ENCODE measurements at regions not wholly inside any gene's neighbourhood (a gene's known extent, or its start where the extent isn't known, plus 50 kb on each side); places are given as distances from the start of the nearest gene placed in this dataset.

DNA sequence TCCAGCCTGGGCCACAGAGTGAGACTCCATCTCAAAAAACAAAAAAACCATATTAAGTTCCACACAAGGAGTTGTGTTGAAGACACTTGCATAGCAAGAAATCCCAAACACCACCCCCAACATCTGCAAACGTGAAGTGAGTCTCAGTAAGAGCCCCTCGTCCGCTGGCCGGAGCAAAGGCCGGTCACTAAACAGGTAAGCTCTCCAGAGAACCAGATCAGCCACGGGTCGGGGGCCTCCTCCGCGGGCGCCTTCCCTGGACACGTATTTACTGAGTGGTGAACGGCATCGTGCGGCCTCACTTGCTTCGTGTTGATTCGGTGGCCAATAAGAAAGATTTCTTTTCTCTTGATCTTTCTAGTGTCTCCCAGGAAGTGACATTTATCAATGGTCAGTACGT is 93.6 kb downstream of the MRPL36 start:
- no peak overlapping the region for H3K4me3 ChIP-seq (ENCODE audit: low read depth in 1 of 3, low read length in 3 of 3)
- peaks cover 0 to 6% (median 0%) of the 10 kb centered on the region in 3 donors for H3K4me1 ChIP-seq (ENCODE audit: control insufficient read depth in 3 of 3, insufficient read depth in 2 of 3, low read depth in 1 of 3, low read length in 2 of 3)
- H3K27ac ChIP-seq (ENCODE audit: low read depth in 1 of 3, low read length in 2 of 3), result no peak overlapping the region
- no peak for DNase-seq
- H3K27me3 ChIP-seq (ENCODE audit: control insufficient read depth in 3 of 3, insufficient read depth in 3 of 3, low read length in 3 of 3), result peaks cover 0 to 5% (median 0%) of the 10 kb centered on the region in 3 donors
- FAIRE-seq, result no peak
- WGBS, 3 donors, result 90 to 93% (median 90%) methylated on average over 17 of the region's 17 CpGs
- no peaks in the 10 kb centered on the region for H3K36me3 ChIP-seq (ENCODE audit: control insufficient read depth in 3 of 3, insufficient read depth in 2 of 3, low read depth in 1 of 3, low read length in 3 of 3)
- H3K9me3 ChIP-seq (ENCODE audit: control insufficient read depth in 2 of 2, insufficient read depth in 1 of 2, low read depth in 1 of 2, low read length in 1 of 2), result no peaks in the 10 kb centered on the region

DNA sequence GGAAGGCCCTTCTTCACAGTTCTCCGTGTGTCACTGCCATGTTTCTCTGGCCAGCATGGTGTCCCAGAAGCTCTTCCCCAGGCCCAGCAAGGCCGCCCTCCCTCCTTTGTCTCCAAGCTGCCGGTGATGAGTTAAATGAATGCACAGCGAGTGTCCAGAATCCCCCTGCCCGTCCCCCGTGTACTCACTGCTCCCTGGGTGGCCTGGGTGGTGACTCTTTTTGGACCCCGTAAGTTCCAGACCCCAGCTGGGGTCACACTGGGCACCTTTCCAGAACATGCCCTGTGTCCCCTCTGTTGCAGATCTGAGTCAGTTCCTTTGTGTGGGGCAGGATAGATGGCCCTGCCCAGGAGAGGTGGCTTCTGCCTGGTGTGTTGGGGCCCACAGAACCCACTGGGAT is 95.0 kb downstream of the MRPL36 start:
- Histone ChIP-seq H3K9me3 (ENCODE audit: control insufficient read depth in 2 of 2, insufficient read depth in 1 of 2, low read depth in 1 of 2, low read length in 1 of 2) (no peaks in the 10 kb centered on the region), H3K27ac (ENCODE audit: low read depth in 1 of 3, low read length in 2 of 3) (no peak overlapping the region), H3K27me3 (ENCODE audit: control insufficient read depth in 3 of 3, insufficient read depth in 3 of 3, low read length in 3 of 3) (peaks cover 0 to 5% (median 0%) of the 10 kb centered on the region in 3 donors), H3K36me3 (ENCODE audit: control insufficient read depth in 3 of 3, insufficient read depth in 2 of 3, low read depth in 1 of 3, low read length in 3 of 3) (no peaks in the 10 kb centered on the region), H3K4me3 (ENCODE audit: low read depth in 1 of 3, low read length in 3 of 3) (no peak overlapping the region), H3K4me1 (ENCODE audit: control insufficient read depth in 3 of 3, insufficient read depth in 2 of 3, low read depth in 1 of 3, low read length in 2 of 3) (peaks cover 0 to 6% (median 0%) of the 10 kb centered on the region in 3 donors)
- DNase-seq (no peak), FAIRE-seq (no peak)
- 66 to 83% (median 81%) methylated on average over 7 of the region's 7 CpGs for WGBS, 3 donors

DNA sequence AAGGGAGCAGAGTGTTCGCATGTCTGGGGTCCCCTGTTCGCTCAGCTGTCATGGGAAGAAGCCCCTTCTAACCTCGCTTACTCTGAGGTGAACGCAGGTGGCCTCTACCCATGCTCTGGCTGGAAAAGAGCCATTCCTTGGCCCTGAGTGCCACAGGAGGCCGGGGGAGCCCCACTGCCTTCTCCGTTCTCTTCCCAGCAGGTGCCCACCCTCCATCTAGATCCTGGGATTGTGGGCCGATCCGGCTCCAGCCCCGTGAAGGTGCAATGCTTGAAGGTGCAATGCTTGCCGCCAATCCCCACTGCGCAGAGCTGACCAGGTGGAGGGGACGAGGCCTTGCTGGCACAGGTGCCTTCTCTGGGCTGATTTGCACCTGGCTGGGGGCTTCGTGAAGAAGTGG is 95.4 kb downstream of the MRPL36 start:
- WGBS, 3 donors, result 86 to 90% (median 87%) methylated on average over 13 of the region's 13 CpGs
- H3K27ac ChIP-seq (ENCODE audit: low read depth in 1 of 3, low read length in 2 of 3), result no peak overlapping the region
- FAIRE-seq, result no peak
- no peak overlapping the region for H3K4me3 ChIP-seq (ENCODE audit: low read depth in 1 of 3, low read length in 3 of 3)
- H3K4me1 ChIP-seq (ENCODE audit: control insufficient read depth in 3 of 3, insufficient read depth in 2 of 3, low read depth in 1 of 3, low read length in 2 of 3), result peaks cover 0 to 3% (median 0%) of the 10 kb centered on the region in 3 donors
- H3K27me3 ChIP-seq (ENCODE audit: control insufficient read depth in 3 of 3, insufficient read depth in 3 of 3, low read length in 3 of 3), result peaks cover 0 to 3% (median 0%) of the 10 kb centered on the region in 3 donors
- H3K36me3 ChIP-seq (ENCODE audit: control insufficient read depth in 3 of 3, insufficient read depth in 2 of 3, low read depth in 1 of 3, low read length in 3 of 3), result no peaks in the 10 kb centered on the region
- H3K9me3 ChIP-seq (ENCODE audit: control insufficient read depth in 2 of 2, insufficient read depth in 1 of 2, low read depth in 1 of 2, low read length in 1 of 2), result peaks cover 0 to 3% of the 10 kb centered on the region in 2 donors
- no peak for DNase-seq

DNA sequence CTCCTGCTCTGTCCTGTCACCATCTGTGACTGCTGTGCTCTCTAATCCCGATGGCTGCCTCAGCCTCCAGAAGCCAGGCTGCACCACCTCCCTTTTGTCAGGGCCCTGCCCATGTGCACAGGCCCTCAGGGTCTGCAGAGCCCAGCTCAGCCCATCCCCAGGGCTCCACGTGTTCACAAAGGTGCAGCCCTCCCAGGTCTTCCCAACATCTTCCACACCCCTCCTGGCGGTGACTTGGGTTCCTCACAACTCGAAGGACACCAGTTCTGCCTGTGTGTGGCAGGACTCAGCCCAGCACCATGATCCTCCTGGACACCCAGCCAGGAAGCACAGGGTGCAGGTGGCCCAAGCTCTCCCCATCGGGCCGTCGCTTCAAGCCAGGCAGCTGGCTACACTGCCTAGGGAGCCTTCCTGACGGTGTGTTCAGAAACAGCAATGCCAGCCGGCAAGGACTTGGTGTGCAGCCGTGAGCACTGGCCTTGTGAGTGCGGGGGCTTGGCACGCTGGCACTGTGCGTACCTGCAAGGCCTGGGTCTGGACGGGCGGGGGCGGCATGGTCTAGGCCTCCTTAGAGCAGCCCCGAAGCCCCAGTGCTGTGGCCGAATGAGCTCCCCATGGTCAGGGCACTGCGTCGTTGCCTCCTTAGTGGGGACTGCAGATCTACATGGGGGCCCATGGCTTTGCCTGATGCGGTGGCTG is 96.1 kb downstream of the MRPL36 start:
- no peak overlapping the region for H3K4me3 ChIP-seq (ENCODE audit: low read depth in 1 of 3, low read length in 3 of 3)
- FAIRE-seq (no peak), DNase-seq (no peak)
- no peaks in the 10 kb centered on the region for H3K36me3 ChIP-seq (ENCODE audit: control insufficient read depth in 3 of 3, insufficient read depth in 2 of 3, low read depth in 1 of 3, low read length in 3 of 3)
- no peak overlapping the region for H3K27ac ChIP-seq (ENCODE audit: low read depth in 1 of 3, low read length in 2 of 3)
- H3K9me3 ChIP-seq (ENCODE audit: control insufficient read depth in 2 of 2, insufficient read depth in 1 of 2, low read depth in 1 of 2, low read length in 1 of 2), result peaks cover 0 to 4% of the 10 kb centered on the region in 2 donors
- WGBS, 3 donors, result 80 to 87% (median 82%) methylated on average over 21 of the region's 21 CpGs
- no peaks in the 10 kb centered on the region for H3K4me1 ChIP-seq (ENCODE audit: control insufficient read depth in 3 of 3, insufficient read depth in 2 of 3, low read depth in 1 of 3, low read length in 2 of 3)
- H3K27me3 ChIP-seq (ENCODE audit: control insufficient read depth in 3 of 3, insufficient read depth in 3 of 3, low read length in 3 of 3), result peaks cover 0 to under 1% (median 0%) of the 10 kb centered on the region in 3 donors

DNA sequence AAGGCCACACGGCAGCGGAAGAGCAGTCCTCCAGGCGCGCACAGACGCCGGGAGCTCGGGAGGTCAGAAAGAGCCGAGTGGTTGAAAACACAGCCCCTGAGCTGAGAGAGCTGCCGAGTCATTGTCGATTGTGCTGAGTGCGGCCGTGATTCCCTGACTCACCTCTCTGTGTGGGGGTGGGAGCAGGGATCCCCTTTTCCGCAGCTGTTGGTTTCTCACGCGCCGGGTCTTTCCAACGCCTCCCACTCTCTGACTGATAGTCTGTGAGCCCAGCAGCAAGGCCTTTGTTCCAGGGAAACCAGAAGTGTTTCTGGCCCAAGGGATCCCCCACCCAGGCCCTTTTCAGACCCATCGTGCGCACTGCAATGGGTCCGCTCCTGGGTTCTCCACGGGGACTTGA is 97.3 kb downstream of the MRPL36 start:
- Histone ChIP-seq H3K27ac (ENCODE audit: low read depth in 1 of 3, low read length in 2 of 3) (no peak overlapping the region), H3K9me3 (ENCODE audit: control insufficient read depth in 2 of 2, insufficient read depth in 1 of 2, low read depth in 1 of 2, low read length in 1 of 2) (peaks cover 0 to 4% of the 10 kb centered on the region in 2 donors), H3K4me3 (ENCODE audit: low read depth in 1 of 3, low read length in 3 of 3) (no peak overlapping the region), H3K36me3 (ENCODE audit: control insufficient read depth in 3 of 3, insufficient read depth in 2 of 3, low read depth in 1 of 3, low read length in 3 of 3) (no peaks in the 10 kb centered on the region), H3K4me1 (ENCODE audit: control insufficient read depth in 3 of 3, insufficient read depth in 2 of 3, low read depth in 1 of 3, low read length in 2 of 3) (no peaks in the 10 kb centered on the region), H3K27me3 (ENCODE audit: control insufficient read depth in 3 of 3, insufficient read depth in 3 of 3, low read length in 3 of 3) (peaks cover 0 to 2% (median 2%) of the 10 kb centered on the region in 3 donors)
- no peak for DNase-seq
- no peak for FAIRE-seq
- WGBS, 3 donors, result 74 to 87% (median 84%) methylated on average over 21 of the region's 21 CpGs

DNA sequence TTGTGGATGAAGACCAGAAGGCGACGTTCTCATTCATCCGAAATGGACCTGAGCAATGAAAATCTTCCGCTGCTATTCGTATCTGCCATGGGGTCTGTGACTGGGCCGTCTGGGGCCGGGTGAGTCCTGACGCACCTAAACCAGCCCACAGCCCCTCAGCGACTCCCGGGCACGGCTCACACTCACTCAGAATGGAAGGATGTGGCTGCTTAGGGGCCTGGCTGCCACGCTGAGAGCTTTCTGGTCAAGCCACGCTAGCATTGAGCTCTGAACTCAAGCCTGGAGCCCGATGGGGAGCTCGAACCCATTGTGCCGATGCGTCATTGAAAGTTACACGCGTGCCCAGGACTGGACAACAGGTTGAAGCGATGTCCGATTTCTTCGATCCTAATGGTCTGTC is 97.8 kb downstream of the MRPL36 start:
- peaks cover 0 to 4% of the 10 kb centered on the region in 2 donors for H3K9me3 ChIP-seq (ENCODE audit: control insufficient read depth in 2 of 2, insufficient read depth in 1 of 2, low read depth in 1 of 2, low read length in 1 of 2)
- DNase-seq (no peak), FAIRE-seq (no peak)
- peaks cover 0 to 3% (median 2%) of the 10 kb centered on the region in 3 donors for H3K27me3 ChIP-seq (ENCODE audit: control insufficient read depth in 3 of 3, insufficient read depth in 3 of 3, low read length in 3 of 3)
- no peaks in the 10 kb centered on the region for H3K36me3 ChIP-seq (ENCODE audit: control insufficient read depth in 3 of 3, insufficient read depth in 2 of 3, low read depth in 1 of 3, low read length in 3 of 3)
- H3K27ac ChIP-seq (ENCODE audit: low read depth in 1 of 3, low read length in 2 of 3), result no peak overlapping the region
- H3K4me3 ChIP-seq (ENCODE audit: low read depth in 1 of 3, low read length in 3 of 3), result no peak overlapping the region
- H3K4me1 ChIP-seq (ENCODE audit: control insufficient read depth in 3 of 3, insufficient read depth in 2 of 3, low read depth in 1 of 3, low read length in 2 of 3), result no peaks in the 10 kb centered on the region
- WGBS, 3 donors, result 84 to 87% (median 86%) methylated on average over 22 of the region's 22 CpGs

DNA sequence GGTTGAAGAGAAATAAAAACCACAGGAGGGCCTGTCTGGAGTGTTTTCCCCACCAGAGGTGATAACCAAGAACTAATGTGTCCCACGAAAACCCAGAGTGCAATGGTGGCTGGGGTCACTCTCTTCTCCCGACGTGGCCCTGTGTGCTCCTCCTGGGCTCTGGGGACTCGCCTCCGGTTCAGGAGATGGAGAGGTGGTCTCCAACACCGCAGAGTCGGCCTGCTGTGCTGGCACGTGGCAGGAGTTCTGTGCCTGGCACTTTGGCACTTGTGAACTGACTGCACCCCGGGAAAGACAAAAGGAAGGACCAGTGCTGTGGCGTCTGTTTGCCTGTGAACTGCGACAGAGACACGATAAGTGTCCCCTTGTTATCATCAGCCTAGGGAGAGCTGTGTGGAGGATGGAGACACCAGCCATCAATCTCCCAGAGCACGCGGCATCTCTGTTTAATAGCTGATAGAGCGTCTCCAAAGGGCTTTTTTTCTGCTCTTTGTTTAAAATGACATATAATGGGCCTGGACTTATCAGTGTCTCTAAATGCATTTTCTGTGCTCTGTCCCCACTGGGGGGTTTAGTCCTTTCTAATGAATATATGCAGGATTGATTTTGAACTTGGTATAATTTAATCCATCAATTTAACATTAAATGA is 98.3 kb downstream of the MRPL36 start:
- H3K9me3 ChIP-seq (ENCODE audit: control insufficient read depth in 2 of 2, insufficient read depth in 1 of 2, low read depth in 1 of 2, low read length in 1 of 2), result peaks cover 0 to 4% of the 10 kb centered on the region in 2 donors
- FAIRE-seq, result no peak
- DNase-seq, result no peak
- peaks cover 0 to 3% (median 2%) of the 10 kb centered on the region in 3 donors for H3K27me3 ChIP-seq (ENCODE audit: control insufficient read depth in 3 of 3, insufficient read depth in 3 of 3, low read length in 3 of 3)
- H3K4me1 ChIP-seq (ENCODE audit: control insufficient read depth in 3 of 3, insufficient read depth in 2 of 3, low read depth in 1 of 3, low read length in 2 of 3), result no peaks in the 10 kb centered on the region
- no peak overlapping the region for H3K4me3 ChIP-seq (ENCODE audit: low read depth in 1 of 3, low read length in 3 of 3)
- H3K36me3 ChIP-seq (ENCODE audit: control insufficient read depth in 3 of 3, insufficient read depth in 2 of 3, low read depth in 1 of 3, low read length in 3 of 3), result no peaks in the 10 kb centered on the region
- no peak overlapping the region for H3K27ac ChIP-seq (ENCODE audit: low read depth in 1 of 3, low read length in 2 of 3)
- 74 to 83% (median 82%) methylated on average over 15 of the region's 15 CpGs for WGBS, 3 donors

DNA sequence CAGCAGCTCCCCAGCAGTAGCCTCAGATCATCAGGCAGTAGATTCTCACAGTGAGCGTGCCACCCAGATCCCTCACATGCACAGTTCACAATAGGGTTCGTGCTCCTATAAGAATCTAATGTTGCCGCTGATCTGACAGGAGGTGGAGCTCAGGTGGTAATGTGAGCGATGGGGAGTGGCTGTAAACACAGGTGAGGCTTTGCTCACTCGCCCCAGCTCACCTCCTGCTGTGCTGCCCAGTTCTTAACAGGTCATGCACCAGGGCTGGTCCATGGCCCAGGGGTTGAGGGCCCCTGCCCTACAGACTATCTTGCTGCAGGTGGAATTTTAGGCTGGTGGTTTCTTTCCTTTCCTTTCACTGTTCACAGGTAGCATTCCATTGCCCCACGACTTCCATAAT is 100.2 kb downstream of the MRPL36 start:
- Histone ChIP-seq H3K27ac (ENCODE audit: low read depth in 1 of 3, low read length in 2 of 3) (no peak overlapping the region), H3K36me3 (ENCODE audit: control insufficient read depth in 3 of 3, insufficient read depth in 2 of 3, low read depth in 1 of 3, low read length in 3 of 3) (no peaks in the 10 kb centered on the region), H3K4me1 (ENCODE audit: control insufficient read depth in 3 of 3, insufficient read depth in 2 of 3, low read depth in 1 of 3, low read length in 2 of 3) (no peaks in the 10 kb centered on the region), H3K4me3 (ENCODE audit: low read depth in 1 of 3, low read length in 3 of 3) (no peak overlapping the region), H3K9me3 (ENCODE audit: control insufficient read depth in 2 of 2, insufficient read depth in 1 of 2, low read depth in 1 of 2, low read length in 1 of 2) (peaks cover 0 to 4% of the 10 kb centered on the region in 2 donors), H3K27me3 (ENCODE audit: control insufficient read depth in 3 of 3, insufficient read depth in 3 of 3, low read length in 3 of 3) (peaks cover 0 to 3% (median 2%) of the 10 kb centered on the region in 3 donors)
- 64 to 78% (median 65%) methylated on average over 6 of the region's 6 CpGs for WGBS, 3 donors
- FAIRE-seq (no peak), DNase-seq (no peak)
